KMS-11 (cell line): ENCODE measurements at regions not wholly inside any gene's neighbourhood (a gene's known extent, or its start where the extent isn't known, plus 50 kb on each side); places are given as distances from the start of the nearest gene placed in this dataset.
A peak's percentile ranks its signal among the peaks of the same experiment; 100 is the strongest.

Experiments
- H2AFZ ChIP-seq: fragments of 200-600 bp; sonication (generic); 2 replicates; pipeline ENCODE4 v1.6.1; 2016; ENCODE audit warnings: antibody characterized with exemption, mixed run types, low read depth
- H3K27ac ChIP-seq: fragments of 200-600 bp; sonication (generic); 2 replicates; pipeline ENCODE4 v1.6.1; 2016; ENCODE audit warnings: mild to moderate bottlenecking, mixed run types
- H3K27me3 ChIP-seq: fragments of 200-600 bp; sonication (generic); 2 replicates; pipeline ENCODE4 v1.6.1; 2017; ENCODE audit warnings: mild to moderate bottlenecking, low read depth, mixed run types, moderate library complexity; ENCODE audit not compliant: insufficient read depth
- H3K36me3 ChIP-seq: fragments of 200-600 bp; sonication (generic); 2 replicates; pipeline ENCODE4 v1.6.1; 2017; ENCODE audit warnings: mild to moderate bottlenecking, mixed run types; ENCODE audit not compliant: insufficient read depth
- H3K4me1 ChIP-seq: fragments of 200-600 bp; sonication (generic); 2 replicates; pipeline ENCODE4 v1.6.1; 2016; ENCODE audit warnings: mild to moderate bottlenecking, low read depth, mixed run types; ENCODE audit not compliant: poor library complexity, severe bottlenecking
- H3K4me2 ChIP-seq: fragments of 200-600 bp; sonication (generic); 2 replicates; pipeline ENCODE4 v1.7.0; 2016; ENCODE audit warnings: mild to moderate bottlenecking, mixed run types
- H3K4me3 ChIP-seq: fragments of 200-600 bp; sonication (generic); IDR thresholded peaks from 2 replicates; pipeline ENCODE4 v1.6.1; 2017; ENCODE audit warnings: low read depth, low read length, mixed read lengths; ENCODE audit not compliant: insufficient read depth
- H3K79me2 ChIP-seq: fragments of 200-600 bp; sonication (generic); 2 replicates; pipeline ENCODE4 v1.6.1; 2016; ENCODE audit warnings: low read depth, mixed run types; ENCODE audit not compliant: insufficient read depth
- H3K9ac ChIP-seq: fragments of 200-600 bp; sonication (generic); 2 replicates; pipeline ENCODE4 v1.6.1; 2016; ENCODE audit warnings: mild to moderate bottlenecking, mixed run types
- H4K20me1 ChIP-seq: fragments of 200-600 bp; sonication (generic); 2 replicates; pipeline ENCODE4 v1.6.1; 2016; ENCODE audit warnings: mild to moderate bottlenecking, mixed run types; ENCODE audit not compliant: insufficient read depth
- CTCF ChIP-seq: fragments of 200-600 bp; sonication (generic); conservative IDR thresholded peaks from 2 replicates; pipeline ENCODE4 v1.6.1; 2017; ENCODE audit warnings: low read depth, mild to moderate bottlenecking, antibody characterized with exemption, low read length, moderate library complexity, mixed read lengths

GRCh38 chr13:33676045-33676989 lies 141.6 kb upstream of the RFC3 start:
- Histone ChIP-seq H3K36me3 (no peaks in the 10 kb centered on the region), H3K4me1 (peaks cover 17% of the 10 kb centered on the region), H3K9ac (no peak overlapping the region), H3K4me3 (no peak overlapping the region), H4K20me1 (no peaks in the 10 kb centered on the region), H3K4me2 (no peak overlapping the region), H2AFZ (no peak overlapping the region), H3K27me3 (no peaks in the 10 kb centered on the region), H3K27ac (no peak overlapping the region), H3K79me2 (no peaks in the 10 kb centered on the region)
- no peak for TF ChIP-seq CTCF

- no peak overlapping the region for H2AFZ ChIP-seq
- no peaks in the 10 kb centered on the region for H3K27me3 ChIP-seq
- H3K4me1 ChIP-seq: peaks cover 17% of the 10 kb centered on the region
- no peak overlapping the region for H3K4me3 ChIP-seq
- H3K79me2 ChIP-seq: no peaks in the 10 kb centered on the region
- no peaks in the 10 kb centered on the region for H3K36me3 ChIP-seq
- H3K4me2 ChIP-seq: no peak overlapping the region
- H3K27ac ChIP-seq: no peak overlapping the region
- no peak overlapping the region for H3K9ac ChIP-seq
- no peak for TF ChIP-seq CTCF
- no peaks in the 10 kb centered on the region for H4K20me1 ChIP-seq
These were observed 140.7 kb upstream of the RFC3 start for GRCh38 chr13:33677215-33677614.

- no peak overlapping the region for H3K4me3 ChIP-seq
- no peaks in the 10 kb centered on the region for H4K20me1 ChIP-seq
These were observed 139.9 kb upstream of the RFC3 start for GRCh38 chr13:33678084-33678483.

More at GRCh38 chr13:33678084-33678483, 139.9 kb upstream of the RFC3 start:
- peaks cover 17% of the 10 kb centered on the region for H3K4me1 ChIP-seq
- TF ChIP-seq CTCF: no peak
- H3K4me2 ChIP-seq: peak overlapping the region; percentile 79
- H3K79me2 ChIP-seq: no peaks in the 10 kb centered on the region
- peak overlapping the region; percentile 99 for H3K27ac ChIP-seq
- H3K36me3 ChIP-seq: no peaks in the 10 kb centered on the region
- H2AFZ ChIP-seq: peak overlapping the region; percentile 55; the same call in 1 of the 2 replicates
- H3K27me3 ChIP-seq: no peaks in the 10 kb centered on the region
- H3K9ac ChIP-seq: 0 out of 2 replicates have a peak overlapping the region, but pooled peaks have one; percentile 96
